A673 (cell line): ENCODE measurements at regions not wholly inside any gene's neighbourhood (a gene's known extent, or its start where the extent isn't known, plus 50 kb on each side); places are given as distances from the start of the nearest gene placed in this dataset.

Source experiments
- BruUV-seq: library from RNA; stranded (reverse); fragments of 400-500 nt; replicated peaks from 2 replicates; lab custom pipeline; 2021; lab: Mats Ljungman, UMichigan
- CTCF ChIA-PET: fragments of 300-600 bp; sonication (Branson Sonifier 250); formaldehyde crosslinking; loops from one replicate; lab custom pipeline; 2022; ENCODE audit warnings: antibody characterized with exemption; lab: Charles Lee
- POLR2A ChIA-PET: fragments of 300-600 bp; sonication (Branson Sonifier 250); formaldehyde crosslinking; loops from one replicate; lab custom pipeline; 2022; ENCODE audit warnings: antibody characterized with exemption; ENCODE audit not compliant: low non-redundant PET; lab: Charles Lee
- DNase-seq: peaks from one replicate; pipeline ENCODE4 v3.0.0-alpha.2; 2015; ENCODE audit warnings: low spot score
- H3K27ac ChIP-seq: fragments of 200-600 bp; sonication (generic); 2 replicates; pipeline ENCODE4 v1.5.1; 2016; ENCODE audit warnings: mixed run types, low read depth, mild to moderate bottlenecking, mixed read lengths, antibody characterized with exemption, low read length; ENCODE audit not compliant: poor library complexity, severe bottlenecking
- H3K27me3 ChIP-seq: fragments of 200-600 bp; sonication (generic); replicated peaks from 2 replicates; pipeline ENCODE4 v1.6.1; 2017; ENCODE audit warnings: mixed run types, low read depth, mild to moderate bottlenecking, mixed read lengths, antibody characterized with exemption, low read length; ENCODE audit not compliant: insufficient read depth, poor library complexity
- H3K36me3 ChIP-seq: fragments of 200-600 bp; sonication (generic); 2 replicates; pipeline ENCODE4 v1.6.1; 2016; ENCODE audit warnings: mixed run types, mild to moderate bottlenecking, mixed read lengths, antibody characterized with exemption, low read length; ENCODE audit not compliant: insufficient read depth, poor library complexity, severe bottlenecking
- H3K4me1 ChIP-seq: fragments of 200-600 bp; sonication (generic); 2 replicates; pipeline ENCODE4 v1.6.1; 2017; ENCODE audit warnings: mixed run types, mild to moderate bottlenecking, mixed read lengths, antibody characterized with exemption, low read length; ENCODE audit not compliant: insufficient read depth, poor library complexity, severe bottlenecking
- H3K4me3 ChIP-seq: fragments of 200-600 bp; sonication (generic); 2 replicates; pipeline ENCODE4 v1.5.1; 2016; ENCODE audit warnings: low read depth, mixed run types, mild to moderate bottlenecking, mixed read lengths, low read length; ENCODE audit not compliant: poor library complexity, severe bottlenecking
- H3K9me3 ChIP-seq: fragments of 200-600 bp; sonication (generic); 2 replicates; pipeline ENCODE4 v1.6.1; 2016; ENCODE audit warnings: mixed run types, low read depth, mild to moderate bottlenecking, mixed read lengths, antibody characterized with exemption, low read length; ENCODE audit not compliant: poor library complexity, severe bottlenecking
- EZH2 ChIP-seq: fragments of 200-600 bp; sonication (generic); IDR thresholded peaks from 2 replicates; pipeline ENCODE4 v1.6.1; 2017; ENCODE audit warnings: borderline replicate concordance, low read depth, mild to moderate bottlenecking, mixed read lengths, antibody characterized with exemption, low read length; ENCODE audit not compliant: poor library complexity, severe bottlenecking
- intact Hi-C: fragments of 100-400 bp; cut with micrococcal nuclease; formaldehyde crosslinking; loops from one replicate; pipeline ENCODE4 v1.10.0; 2022; ENCODE audit not compliant: unreplicated experiment
- TF ChIP-seq, protein P1 (sequence below): fragments of 300-800, 200-600 bp; sonication (generic); conservative IDR thresholded peaks from 2 replicates; pipeline ENCODE4 v1.5.1; 2017; ENCODE audit warnings: low read depth, mild to moderate bottlenecking, antibody characterized with exemption, low read length, moderate library complexity, mixed read lengths

DNA sequence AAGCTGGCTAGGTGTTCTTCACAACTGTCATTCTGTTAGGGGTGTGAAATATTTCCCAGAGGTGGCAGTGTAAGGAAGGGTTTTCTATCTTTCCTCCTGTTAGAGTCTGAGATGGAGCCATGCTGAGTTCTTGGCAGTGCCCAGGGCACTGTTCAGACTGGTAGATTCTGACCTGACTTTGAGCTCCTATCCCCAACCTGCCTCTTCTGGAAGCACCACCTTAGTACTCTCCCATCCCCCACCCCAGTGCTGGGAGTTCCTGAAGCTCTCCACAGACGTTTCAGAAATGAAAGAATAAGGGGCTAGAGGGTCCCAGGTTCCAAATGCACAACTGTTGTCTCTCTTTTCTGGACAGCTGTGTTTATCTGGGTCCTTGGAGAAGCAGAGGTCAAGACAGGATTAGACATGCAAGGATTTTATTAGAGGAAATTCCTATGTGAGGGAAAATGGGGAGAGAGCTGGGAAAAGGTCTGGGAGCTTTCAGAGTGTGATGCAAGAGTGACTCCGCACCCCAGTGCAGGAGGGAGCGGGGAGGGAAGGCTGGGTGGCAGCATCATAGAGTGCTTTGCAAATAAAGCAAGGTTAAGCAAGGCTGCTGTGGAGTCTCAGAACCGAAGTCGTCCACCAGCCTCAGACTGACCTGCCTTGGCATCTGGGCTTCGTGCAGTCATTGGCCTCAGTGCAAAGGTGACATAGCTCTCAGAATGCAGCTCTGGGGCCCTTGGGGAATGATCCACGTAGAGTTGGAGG is 75.5 kb downstream of the SLC4A3 start:
- Histone ChIP-seq H3K4me3 (no peak overlapping the region), H3K36me3 (no peaks in the 10 kb centered on the region), H3K27me3 (no peaks in the 10 kb centered on the region), H3K27ac (no peak overlapping the region), H3K9me3 (no peaks in the 10 kb centered on the region), H3K4me1 (peaks cover 15% of the 10 kb centered on the region)
- no TSS peak for BruUV-seq
- ChIA-PET CTCF (no interaction called here), POLR2A (no interaction called here)
- intact Hi-C loops: no loop called here
- no peak for DNase-seq
- TF ChIP-seq, protein P1, sequence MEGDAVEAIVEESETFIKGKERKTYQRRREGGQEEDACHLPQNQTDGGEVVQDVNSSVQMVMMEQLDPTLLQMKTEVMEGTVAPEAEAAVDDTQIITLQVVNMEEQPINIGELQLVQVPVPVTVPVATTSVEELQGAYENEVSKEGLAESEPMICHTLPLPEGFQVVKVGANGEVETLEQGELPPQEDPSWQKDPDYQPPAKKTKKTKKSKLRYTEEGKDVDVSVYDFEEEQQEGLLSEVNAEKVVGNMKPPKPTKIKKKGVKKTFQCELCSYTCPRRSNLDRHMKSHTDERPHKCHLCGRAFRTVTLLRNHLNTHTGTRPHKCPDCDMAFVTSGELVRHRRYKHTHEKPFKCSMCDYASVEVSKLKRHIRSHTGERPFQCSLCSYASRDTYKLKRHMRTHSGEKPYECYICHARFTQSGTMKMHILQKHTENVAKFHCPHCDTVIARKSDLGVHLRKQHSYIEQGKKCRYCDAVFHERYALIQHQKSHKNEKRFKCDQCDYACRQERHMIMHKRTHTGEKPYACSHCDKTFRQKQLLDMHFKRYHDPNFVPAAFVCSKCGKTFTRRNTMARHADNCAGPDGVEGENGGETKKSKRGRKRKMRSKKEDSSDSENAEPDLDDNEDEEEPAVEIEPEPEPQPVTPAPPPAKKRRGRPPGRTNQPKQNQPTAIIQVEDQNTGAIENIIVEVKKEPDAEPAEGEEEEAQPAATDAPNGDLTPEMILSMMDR: no peak
- no peak for TF ChIP-seq EZH2

DNA sequence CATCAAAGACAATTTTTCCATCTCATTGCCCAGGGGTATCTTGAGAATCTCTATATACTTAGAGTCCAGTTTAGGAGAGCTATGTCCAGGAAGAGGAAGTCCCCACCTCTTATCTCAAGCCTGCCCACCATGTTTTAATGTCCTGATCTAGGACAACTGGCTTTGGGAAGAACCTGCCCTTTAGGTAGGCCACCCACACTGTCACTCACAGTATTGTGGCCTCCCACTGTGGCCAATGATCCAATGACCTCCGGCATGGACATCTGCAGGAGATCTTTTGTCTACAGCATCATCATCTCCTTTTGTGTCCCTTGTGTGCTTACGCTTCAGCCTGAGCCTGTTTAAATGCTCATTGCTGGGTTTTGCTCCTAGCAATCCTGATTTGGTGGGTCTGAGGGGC is 77.4 kb downstream of the SLC4A3 start:
- Histone ChIP-seq H3K36me3 (no peaks in the 10 kb centered on the region), H3K27me3 (no peaks in the 10 kb centered on the region), H3K9me3 (no peaks in the 10 kb centered on the region), H3K27ac (no peak overlapping the region), H3K4me3 (no peak overlapping the region), H3K4me1 (no peaks in the 10 kb centered on the region)
- DNase-seq: no peak
- POLR2A ChIA-PET: no interaction called here
- no peak for TF ChIP-seq EZH2
- TF ChIP-seq, protein P1: no peak
- BruUV-seq: no TSS peak
- intact Hi-C loops: no loop called here
- CTCF ChIA-PET: no interaction called here

DNA sequence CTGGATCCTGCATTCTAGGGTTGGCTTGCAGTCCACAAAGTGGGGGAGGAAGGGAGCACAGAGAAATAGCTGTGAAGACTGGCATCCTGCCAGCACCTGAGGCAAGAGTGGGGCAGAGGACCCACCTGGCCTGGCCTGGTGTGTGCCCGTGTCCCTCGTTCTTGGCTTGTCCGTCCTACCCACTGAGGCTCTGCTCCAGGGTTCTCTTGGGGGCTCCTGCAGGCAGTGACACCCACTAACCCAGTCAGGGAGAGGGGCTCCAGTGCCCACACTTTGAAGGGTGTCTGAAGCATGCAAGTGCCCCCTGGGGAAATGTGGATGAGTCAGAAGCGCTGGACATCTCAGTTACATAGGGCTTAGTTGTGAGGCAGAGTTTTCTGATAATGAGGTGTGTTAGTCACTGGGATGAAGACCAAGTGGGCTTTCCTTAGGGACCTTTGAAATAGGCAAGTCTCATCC is 79.4 kb downstream of the SLC4A3 start:
- POLR2A ChIA-PET: interaction anchor here (0.7 kb wide), 1 partner anchor 856 kb away, joined by 7 read pairs; no protein-coding TSS in a partner anchor
- DNase-seq: no peak
- H3K27me3 ChIP-seq: no peaks in the 10 kb centered on the region
- H3K9me3 ChIP-seq: no peaks in the 10 kb centered on the region
- intact Hi-C loops: no loop called here
- CTCF ChIA-PET: no interaction called here
- H3K27ac ChIP-seq: no peak overlapping the region
- no peak overlapping the region for H3K4me3 ChIP-seq
- no peaks in the 10 kb centered on the region for H3K4me1 ChIP-seq
- no peaks in the 10 kb centered on the region for H3K36me3 ChIP-seq
- no TSS peak for BruUV-seq
- TF ChIP-seq, protein P1: no peak
- TF ChIP-seq EZH2: no peak
